ENCODE measurements at regions not wholly inside any gene's neighbourhood (a gene's known extent, or its start where the extent isn't known, plus 50 kb on each side); places are given as distances from the start of the nearest gene placed in this dataset.

DNA sequence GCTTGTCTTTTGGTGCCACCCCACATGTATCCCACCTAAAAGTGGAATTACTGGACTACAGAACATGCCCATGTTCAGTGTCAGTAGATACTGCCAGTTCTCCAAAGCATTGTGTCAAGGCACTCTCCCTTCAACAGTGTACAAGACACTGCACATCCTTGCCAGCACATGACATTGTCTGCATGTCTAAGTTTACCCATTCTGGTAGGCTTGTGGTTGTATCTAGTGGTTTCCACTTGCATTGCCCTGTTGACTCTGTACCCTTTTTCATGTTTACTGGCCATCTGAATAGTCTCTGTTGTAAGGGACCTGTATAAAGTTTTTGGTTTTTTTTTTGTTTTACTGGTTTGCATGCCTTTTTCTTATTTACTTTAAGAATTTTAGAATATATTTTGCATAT lies 222.4 kb upstream of the CNR1 start:
- TF ChIP-seq, protein P1, sequence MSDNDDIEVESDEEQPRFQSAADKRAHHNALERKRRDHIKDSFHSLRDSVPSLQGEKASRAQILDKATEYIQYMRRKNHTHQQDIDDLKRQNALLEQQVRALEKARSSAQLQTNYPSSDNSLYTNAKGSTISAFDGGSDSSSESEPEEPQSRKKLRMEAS (IDR thresholded peaks at IDR 0.05; ENCODE audit: low read depth, low read length) = no peak
- TF ChIP-seq POLR2A (IDR thresholded peaks at IDR 0.05; ENCODE audit: extremely low read depth, insufficient read length) (no peak), MYC (IDR thresholded peaks at IDR 0.05; ENCODE audit: low read depth, low read length) (no peak)
- TF ChIP-seq, protein P2, sequence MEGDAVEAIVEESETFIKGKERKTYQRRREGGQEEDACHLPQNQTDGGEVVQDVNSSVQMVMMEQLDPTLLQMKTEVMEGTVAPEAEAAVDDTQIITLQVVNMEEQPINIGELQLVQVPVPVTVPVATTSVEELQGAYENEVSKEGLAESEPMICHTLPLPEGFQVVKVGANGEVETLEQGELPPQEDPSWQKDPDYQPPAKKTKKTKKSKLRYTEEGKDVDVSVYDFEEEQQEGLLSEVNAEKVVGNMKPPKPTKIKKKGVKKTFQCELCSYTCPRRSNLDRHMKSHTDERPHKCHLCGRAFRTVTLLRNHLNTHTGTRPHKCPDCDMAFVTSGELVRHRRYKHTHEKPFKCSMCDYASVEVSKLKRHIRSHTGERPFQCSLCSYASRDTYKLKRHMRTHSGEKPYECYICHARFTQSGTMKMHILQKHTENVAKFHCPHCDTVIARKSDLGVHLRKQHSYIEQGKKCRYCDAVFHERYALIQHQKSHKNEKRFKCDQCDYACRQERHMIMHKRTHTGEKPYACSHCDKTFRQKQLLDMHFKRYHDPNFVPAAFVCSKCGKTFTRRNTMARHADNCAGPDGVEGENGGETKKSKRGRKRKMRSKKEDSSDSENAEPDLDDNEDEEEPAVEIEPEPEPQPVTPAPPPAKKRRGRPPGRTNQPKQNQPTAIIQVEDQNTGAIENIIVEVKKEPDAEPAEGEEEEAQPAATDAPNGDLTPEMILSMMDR (IDR thresholded peaks at IDR 0.05; ENCODE audit: low read depth, low read length) = no peak
